ENCODE measurements at regions not wholly inside any gene's neighbourhood (a gene's known extent, or its start where the extent isn't known, plus 50 kb on each side); places are given as distances from the start of the nearest gene placed in this dataset.
A peak's percentile ranks its signal among the peaks of the same experiment; 100 is the strongest.

- no peak for DNase-seq (ENCODE audit: low read depth in 1 of 2, low spot score in 1 of 2)
- in situ Hi-C loops (cut with HindIII; ENCODE audit: low pct_unique_long_range_greater_than_20kb, low sequenced_read_pairs) = no loop called here
- no peak for TF ChIP-seq JUND (IDR thresholded peaks at IDR 0.05; ENCODE audit: low read depth)
Observed at GRCh38 chr16:85213926-85214675, 101.8 kb upstream of the CIBAR2 start.

GRCh38 chr16:85215478-85216118 lies 103.3 kb upstream of the CIBAR2 start:
- DNase-seq (ENCODE audit: low read depth in 1 of 2, low spot score in 1 of 2) = no peak
- in situ Hi-C loops (cut with HindIII; ENCODE audit: low pct_unique_long_range_greater_than_20kb, low sequenced_read_pairs) = no loop called here
- no peak for TF ChIP-seq JUND (IDR thresholded peaks at IDR 0.05; ENCODE audit: low read depth)

DNA sequence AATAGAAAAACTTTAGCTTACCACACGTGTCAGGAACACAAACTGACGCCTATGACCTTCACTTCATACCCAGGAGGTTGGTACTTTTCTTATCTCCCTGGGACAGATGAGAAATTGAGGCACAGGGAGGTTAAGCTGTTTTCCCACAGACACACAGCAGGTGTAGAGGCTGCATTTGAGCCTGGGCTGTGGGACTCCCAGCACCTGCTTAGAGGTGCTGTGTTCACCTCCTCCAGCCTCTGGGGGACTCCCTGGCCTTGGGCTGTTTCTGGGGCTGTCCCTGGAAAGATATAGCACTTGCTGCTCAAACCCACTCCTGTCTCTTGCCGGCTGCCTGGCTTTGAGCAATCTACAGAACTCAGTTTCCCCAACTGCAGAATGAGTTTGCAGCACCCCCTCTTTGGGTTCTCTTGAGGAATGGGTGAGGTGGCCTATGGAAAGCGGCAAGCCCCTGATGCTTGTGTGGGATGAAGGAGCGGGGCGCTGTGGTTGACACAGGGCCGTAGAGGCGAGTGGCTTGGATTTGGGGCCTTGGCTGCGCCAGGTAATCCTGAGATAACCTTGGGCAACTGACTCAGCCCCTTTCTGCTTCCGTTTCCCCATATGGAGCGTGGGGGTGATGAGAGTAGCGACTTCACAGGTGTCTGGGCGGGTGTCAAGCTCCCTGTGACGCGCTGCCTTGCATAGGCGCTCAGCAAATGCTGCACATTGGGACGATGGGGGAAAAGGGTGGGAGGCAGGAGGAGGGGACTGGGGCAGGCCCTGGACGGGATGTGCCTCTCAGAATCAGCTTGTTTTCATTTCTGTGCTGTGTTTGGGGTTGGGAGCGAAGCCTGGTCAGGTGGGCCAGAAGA lies 104.5 kb upstream of the CIBAR2 start:
- DNase-seq (ENCODE audit: low read depth in 1 of 2, low spot score in 1 of 2) = no peak
- TF ChIP-seq JUND (IDR thresholded peaks at IDR 0.05; ENCODE audit: low read depth) = no peak
- in situ Hi-C loops (cut with HindIII; ENCODE audit: low pct_unique_long_range_greater_than_20kb, low sequenced_read_pairs) = no loop called here

- peak; percentile 72 for DNase-seq (ENCODE audit: low read depth in 1 of 2, low spot score in 1 of 2)
- in situ Hi-C loops (cut with HindIII; ENCODE audit: low pct_unique_long_range_greater_than_20kb, low sequenced_read_pairs) = no loop called here
- no peak for TF ChIP-seq JUND (IDR thresholded peaks at IDR 0.05; ENCODE audit: low read depth)
Observed at GRCh38 chr16:85220125-85220839, 108.0 kb upstream of the CIBAR2 start.

DNA sequence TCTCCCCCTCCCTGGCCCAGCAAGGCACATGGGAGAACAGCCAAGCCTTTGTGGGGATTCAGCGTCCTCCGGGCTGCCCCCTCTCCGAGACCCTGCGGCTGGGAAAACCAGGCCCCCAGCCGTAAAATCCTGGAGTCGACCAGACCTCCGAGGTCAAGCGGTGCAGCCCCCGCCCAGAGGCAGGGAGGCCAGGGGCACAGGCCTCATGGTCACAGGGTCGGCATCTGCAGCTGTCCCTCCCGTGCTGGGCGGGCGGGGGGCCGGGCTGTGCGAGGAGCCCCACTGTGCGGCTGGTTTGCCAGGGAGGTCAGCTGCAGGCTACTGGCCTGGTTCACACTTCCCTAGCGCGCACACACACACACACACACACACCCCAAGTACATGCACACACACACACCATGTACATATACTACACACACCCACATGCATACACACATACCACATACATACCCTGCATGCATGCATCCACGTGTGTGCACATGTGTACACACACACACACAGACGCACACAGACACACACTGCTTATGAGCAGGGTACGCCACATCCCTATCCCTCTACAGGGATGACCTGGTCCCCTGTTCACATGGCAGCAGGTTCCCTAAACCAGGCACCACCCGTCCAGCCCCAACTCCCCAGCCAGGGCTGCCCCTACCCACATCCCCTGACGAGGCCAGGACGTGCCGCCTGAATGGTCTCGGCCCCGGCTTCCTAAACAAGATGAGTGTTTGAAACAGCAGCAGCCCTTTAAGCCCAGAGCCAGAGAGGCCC lies 108.9 kb upstream of the CIBAR2 start:
- TF ChIP-seq JUND (IDR thresholded peaks at IDR 0.05; ENCODE audit: low read depth) = no peak
- no peak for DNase-seq (ENCODE audit: low read depth in 1 of 2, low spot score in 1 of 2)
- in situ Hi-C loops (cut with HindIII; ENCODE audit: low pct_unique_long_range_greater_than_20kb, low sequenced_read_pairs) = no loop called here

DNA sequence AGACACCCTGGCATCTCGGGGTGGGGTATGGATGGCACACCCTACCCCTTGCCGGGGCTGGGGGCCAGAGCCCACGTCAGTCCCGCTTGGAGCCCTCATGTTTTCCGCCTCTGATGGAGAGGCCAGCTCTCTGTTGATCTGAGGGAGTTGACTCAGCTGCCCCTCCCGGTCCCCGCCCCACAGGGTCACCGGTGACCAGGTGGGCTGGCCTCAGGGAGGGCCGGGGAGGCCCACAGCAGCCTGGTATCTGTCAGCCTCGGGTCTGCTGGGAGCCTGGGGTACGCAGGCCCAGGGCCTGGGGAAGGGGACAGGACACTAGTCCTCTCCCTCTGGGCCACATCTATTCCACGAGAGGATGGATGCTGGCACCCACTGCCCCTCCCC lies 109.5 kb upstream of the CIBAR2 start:
- DNase-seq (ENCODE audit: low read depth in 1 of 2, low spot score in 1 of 2) = no peak
- no peak for TF ChIP-seq JUND (IDR thresholded peaks at IDR 0.05; ENCODE audit: low read depth)
- in situ Hi-C loops (cut with HindIII; ENCODE audit: low pct_unique_long_range_greater_than_20kb, low sequenced_read_pairs) = no loop called here

GRCh38 chr16:85222155-85222863 lies 110.0 kb upstream of the CIBAR2 start:
- in situ Hi-C loops (cut with HindIII; ENCODE audit: low pct_unique_long_range_greater_than_20kb, low sequenced_read_pairs) = no loop called here
- no peak for DNase-seq (ENCODE audit: low read depth in 1 of 2, low spot score in 1 of 2)
- TF ChIP-seq JUND (IDR thresholded peaks at IDR 0.05; ENCODE audit: low read depth) = no peak

- no peak for TF ChIP-seq JUND (IDR thresholded peaks at IDR 0.05; ENCODE audit: low read depth)
- no peak for DNase-seq (ENCODE audit: low read depth in 1 of 2, low spot score in 1 of 2)
- in situ Hi-C loops (cut with HindIII; ENCODE audit: low pct_unique_long_range_greater_than_20kb, low sequenced_read_pairs) = no loop called here
Observed at GRCh38 chr16:85225257-85225656, 113.0 kb upstream of the CIBAR2 start.

GRCh38 chr16:85225721-85226120 lies 113.4 kb upstream of the CIBAR2 start:
- DNase-seq (ENCODE audit: low read depth in 1 of 2, low spot score in 1 of 2) = no peak
- in situ Hi-C loops (cut with HindIII; ENCODE audit: low pct_unique_long_range_greater_than_20kb, low sequenced_read_pairs) = no loop called here
- TF ChIP-seq JUND (IDR thresholded peaks at IDR 0.05; ENCODE audit: low read depth) = no peak

GRCh38 chr16:85227084-85227945 lies 115.0 kb upstream of the CIBAR2 start:
- in situ Hi-C loops (cut with HindIII; ENCODE audit: low pct_unique_long_range_greater_than_20kb, low sequenced_read_pairs) = no loop called here
- DNase-seq (ENCODE audit: low read depth in 1 of 2, low spot score in 1 of 2) = no peak
- TF ChIP-seq JUND (IDR thresholded peaks at IDR 0.05; ENCODE audit: low read depth) = no peak

Measured in T47D (cell line).